Aorta (tissue), 5 donors: ENCODE measurements at regions not wholly inside any gene's neighbourhood (a gene's known extent, or its start where the extent isn't known, plus 50 kb on each side); places are given as distances from the start of the nearest gene placed in this dataset.

Source experiments
- ATAC-seq: fragments of 200-7000 bp; cut with Tn5 transposase; one replicate; pipeline ENCODE4 v1.9.1; 2022; ENCODE audit warnings: moderate library complexity; ENCODE audit not compliant: low FRiP score
- DNase-seq, 2 donors: peaks; one replicate each; pipeline ENCODE4 v3.0.0-alpha.2; 2020
- H3K27ac ChIP-seq, 2 donors: one replicate each; pipeline ENCODE4 v1.5.1; 2013; ENCODE audit warnings: low read length in 2 of 2, mild to moderate bottlenecking in 2 of 2, moderate library complexity in 2 of 2, control low read depth in 1 of 2, inconsistent platforms in 1 of 2, low read depth in 1 of 2
- H3K27me3 ChIP-seq, 2 donors: one replicate each; pipeline ENCODE4 v1.6.1; 2013; ENCODE audit warnings: control low read depth in 1 of 2, low read length in 1 of 2, mild to moderate bottlenecking in 1 of 2, moderate library complexity in 1 of 2; ENCODE audit not compliant: insufficient read depth in 2 of 2, control insufficient read depth in 1 of 2
- H3K36me3 ChIP-seq, 2 donors: one replicate each; pipeline ENCODE4 v1.6.1; 2013; ENCODE audit warnings: control low read depth in 1 of 2, low read length in 1 of 2, mild to moderate bottlenecking in 1 of 2; ENCODE audit not compliant: insufficient read depth in 2 of 2, control insufficient read depth in 1 of 2
- H3K4me1 ChIP-seq, 2 donors: one replicate each; pipeline ENCODE4 v1.6.1; 2013; ENCODE audit warnings: low read length in 2 of 2, control low read depth in 1 of 2, mild to moderate bottlenecking in 1 of 2, moderate library complexity in 1 of 2; ENCODE audit not compliant: insufficient read depth in 2 of 2, control insufficient read depth in 1 of 2
- H3K4me3 ChIP-seq, 2 donors: one replicate each; pipeline ENCODE4 v1.5.1; 2013; ENCODE audit warnings: low read length in 2 of 2, control low read depth in 1 of 2, mild to moderate bottlenecking in 1 of 2
- H3K9me3 ChIP-seq: one replicate; pipeline ENCODE4 v1.6.1; 2013; ENCODE audit warnings: mild to moderate bottlenecking, low read length; ENCODE audit not compliant: control insufficient read depth
- WGBS, 2 donors: extraction: QIAGEN DNeasy Blood & Tissue Kit; methylation state at CpG; one replicate each; pipeline ENCODE4 v1.1.7; 2013; 5-methylcytosine and 5-hydroxymethylcytosine counted together
- intact Hi-C, 2 donors: fragments of 100-400 bp; cut with DNase I; formaldehyde crosslinking; loops; one replicate each; pipeline versions ENCODE4 v1.14.2 to v1.15.0; 2022
- donor health status: healthy with polysubstance abuse.
- donor health status: Bipolar disorder and iron deficiency.
- donor health status: DM: no; HTN: no; CAD: no.
- donor health status: DM: no; HTN: no; CAD: no.
- donor health status: DM: yes; HTN: yes; CAD: no.

GRCh38 chr2:120401275-120402066 is 55.5 kb downstream of the INHBB start:
- no peaks in the 10 kb centered on the region for H3K36me3 ChIP-seq
- no peaks in the 10 kb centered on the region for H3K9me3 ChIP-seq
- H3K27ac ChIP-seq, result no peak overlapping the region
- H3K4me3 ChIP-seq, result no peak overlapping the region
- 78 to 86% methylated on average over 8 of the region's 8 CpGs for WGBS, 2 donors
- ATAC-seq, result no peak
- intact Hi-C loops, result no loop called here
- peak in 1 of 2 donors; percentile 50 for DNase-seq
- H3K27me3 ChIP-seq, result no peaks in the 10 kb centered on the region
- no peaks in the 10 kb centered on the region for H3K4me1 ChIP-seq

GRCh38 chr2:120402067-120402433 is 56.1 kb downstream of the INHBB start:
- intact Hi-C loops, result no loop called here
- H3K4me1 ChIP-seq, result no peaks in the 10 kb centered on the region
- H3K27ac ChIP-seq, result no peak overlapping the region
- H3K4me3 ChIP-seq, result no peak overlapping the region
- H3K27me3 ChIP-seq, result no peaks in the 10 kb centered on the region
- H3K36me3 ChIP-seq, result no peaks in the 10 kb centered on the region
- 69 to 80% methylated on average over 5 of the region's 5 CpGs for WGBS, 2 donors
- DNase-seq (no peak), ATAC-seq (no peak)
- no peaks in the 10 kb centered on the region for H3K9me3 ChIP-seq

- Histone ChIP-seq H3K4me3 (no peak overlapping the region), H3K27ac (no peak overlapping the region), H3K36me3 (no peaks in the 10 kb centered on the region), H3K9me3 (no peaks in the 10 kb centered on the region), H3K27me3 (no peaks in the 10 kb centered on the region), H3K4me1 (no peaks in the 10 kb centered on the region)
- intact Hi-C loops, result no loop called here
- WGBS, 2 donors, result 95 to 97% methylated on average over 6 of the region's 6 CpGs
- DNase-seq, result no peak
- no peak for ATAC-seq
These were observed 56.6 kb downstream of the INHBB start for GRCh38 chr2:120402508-120402907.

GRCh38 chr2:120403261-120403660 is 57.3 kb downstream of the INHBB start:
- H3K4me3 ChIP-seq, result no peak overlapping the region
- 87 to 91% methylated on average over 5 of the region's 5 CpGs for WGBS, 2 donors
- no peak for ATAC-seq
- H3K27me3 ChIP-seq, result no peaks in the 10 kb centered on the region
- H3K4me1 ChIP-seq, result no peaks in the 10 kb centered on the region
- intact Hi-C loops, result no loop called here
- no peaks in the 10 kb centered on the region for H3K9me3 ChIP-seq
- H3K27ac ChIP-seq, result no peak overlapping the region
- H3K36me3 ChIP-seq, result no peaks in the 10 kb centered on the region
- DNase-seq, result no peak

GRCh38 chr2:120403676-120404075 is 57.7 kb downstream of the INHBB start:
- Histone ChIP-seq H3K4me1 (no peaks in the 10 kb centered on the region), H3K9me3 (no peaks in the 10 kb centered on the region), H3K36me3 (no peaks in the 10 kb centered on the region), H3K27me3 (no peaks in the 10 kb centered on the region), H3K4me3 (no peak overlapping the region), H3K27ac (no peak overlapping the region)
- DNase-seq (no peak), ATAC-seq (no peak)
- 75 to 86% methylated on average over 5 of the region's 5 CpGs for WGBS, 2 donors
- intact Hi-C loops, result no loop called here

GRCh38 chr2:120404274-120404673 is 58.3 kb downstream of the INHBB start:
- no peaks in the 10 kb centered on the region for H3K4me1 ChIP-seq
- WGBS, 2 donors, result 92 to 98% methylated on average over 3 of the region's 3 CpGs
- no peak for ATAC-seq
- H3K36me3 ChIP-seq, result no peaks in the 10 kb centered on the region
- no peak overlapping the region for H3K27ac ChIP-seq
- no peaks in the 10 kb centered on the region for H3K9me3 ChIP-seq
- H3K4me3 ChIP-seq, result no peak overlapping the region
- DNase-seq, result no peak
- H3K27me3 ChIP-seq, result no peaks in the 10 kb centered on the region
- intact Hi-C loops, result no loop called here

GRCh38 chr2:120404941-120405758 is 59.2 kb downstream of the INHBB start:
- H3K36me3 ChIP-seq, result no peaks in the 10 kb centered on the region
- H3K4me1 ChIP-seq, result no peaks in the 10 kb centered on the region
- no peaks in the 10 kb centered on the region for H3K27me3 ChIP-seq
- ATAC-seq (no peak), DNase-seq (no peak)
- H3K27ac ChIP-seq, result no peak overlapping the region
- 91 to 95% methylated on average over 19 of the region's 19 CpGs for whole genome bisulfite sequencing, 2 donors
- no peak overlapping the region for H3K4me3 ChIP-seq
- H3K9me3 ChIP-seq, result peaks cover 4% of the 10 kb centered on the region
- intact Hi-C loops, result no loop called here

GRCh38 chr2:120405759-120406099 is 59.8 kb downstream of the INHBB start:
- H3K27ac ChIP-seq, result no peak overlapping the region
- no peaks in the 10 kb centered on the region for H3K27me3 ChIP-seq
- no peak for DNase-seq
- WGBS, 2 donors, result 90 to 94% methylated on average over 5 of the region's 5 CpGs
- ATAC-seq, result no peak
- H3K9me3 ChIP-seq, result peaks cover 4% of the 10 kb centered on the region
- intact Hi-C loops, result no loop called here
- no peaks in the 10 kb centered on the region for H3K4me1 ChIP-seq
- no peaks in the 10 kb centered on the region for H3K36me3 ChIP-seq
- no peak overlapping the region for H3K4me3 ChIP-seq

- no peaks in the 10 kb centered on the region for H3K36me3 ChIP-seq
- ATAC-seq, result no peak
- no peaks in the 10 kb centered on the region for H3K27me3 ChIP-seq
- WGBS, 2 donors, result 78 to 83% methylated on average over 9 of the region's 9 CpGs
- no peak for DNase-seq
- intact Hi-C loops, result no loop called here
- H3K9me3 ChIP-seq, result peaks cover 4% of the 10 kb centered on the region
- H3K4me3 ChIP-seq, result no peak overlapping the region
- H3K27ac ChIP-seq, result no peak overlapping the region
- H3K4me1 ChIP-seq, result no peaks in the 10 kb centered on the region
These were observed 60.6 kb downstream of the INHBB start for GRCh38 chr2:120406566-120406965.
